GM19025 (cell line): ENCODE measurements at regions not wholly inside any gene's neighbourhood (a gene's known extent, or its start where the extent isn't known, plus 50 kb on each side); places are given as distances from the start of the nearest gene placed in this dataset.
"Not testable (repeated sequence)": the region's sequence is repeated elsewhere in the genome, so short reads cannot be mapped to it uniquely, and the experiment has no call there.

Experiments used
- ATAC-seq: cut with Tn5 transposase; IDR thresholded peaks from one replicate; pipeline ENCODE4 v1.9.1; 2021; ENCODE audit warnings: mild to moderate bottlenecking, low read depth, moderate library complexity; ENCODE audit not compliant: unreplicated experiment

- no peak for ATAC-seq
Measured at GRCh38 chr6:139954463-139955071, 580.1 kb upstream of the CITED2 start.

- ATAC-seq, result not testable (repeated sequence)
Measured at GRCh38 chr6:139953780-139954179, 579.3 kb upstream of the CITED2 start.

- no peak for ATAC-seq
Measured at GRCh38 chr6:139951172-139951571, 576.7 kb upstream of the CITED2 start.

GRCh38 chr6:139944976-139945375 lies 570.5 kb upstream of the CITED2 start:
- ATAC-seq, result no peak

GRCh38 chr6:139944131-139944530 lies 569.7 kb upstream of the CITED2 start:
- no peak for ATAC-seq

- no peak for ATAC-seq
Measured at GRCh38 chr6:139943391-139943790, 568.9 kb upstream of the CITED2 start.

GRCh38 chr6:139942331-139942730 lies 567.9 kb upstream of the CITED2 start:
- ATAC-seq, result no peak

GRCh38 chr6:139941826-139942225 lies 567.4 kb upstream of the CITED2 start:
- no peak for ATAC-seq

GRCh38 chr6:139940741-139941729 lies 566.6 kb upstream of the CITED2 start:
- peak; percentile 79 for ATAC-seq

- no peak for ATAC-seq
Measured at GRCh38 chr6:139939189-139939979, 564.9 kb upstream of the CITED2 start.

GRCh38 chr6:139932671-139933070 lies 558.2 kb upstream of the CITED2 start:
- no peak for ATAC-seq

GRCh38 chr6:139931747-139932146 lies 557.3 kb upstream of the CITED2 start:
- no peak for ATAC-seq

GRCh38 chr6:139927742-139928305 lies 553.4 kb upstream of the CITED2 start:
- ATAC-seq, result no peak

GRCh38 chr6:139927236-139927635 lies 552.8 kb upstream of the CITED2 start:
- no peak for ATAC-seq

GRCh38 chr6:139926711-139927110 lies 552.3 kb upstream of the CITED2 start:
- no peak for ATAC-seq

- ATAC-seq, result no peak
Measured at GRCh38 chr6:139925894-139926641, 551.6 kb upstream of the CITED2 start.

- ATAC-seq, result no peak
Measured at GRCh38 chr6:139923964-139924475, 549.6 kb upstream of the CITED2 start.

- ATAC-seq, result no peak
Measured at GRCh38 chr6:139922236-139922635, 547.8 kb upstream of the CITED2 start.

- no peak for ATAC-seq
Measured at GRCh38 chr6:139920776-139921100, 546.3 kb upstream of the CITED2 start.
